Loucy (cell line): ENCODE measurements at regions not wholly inside any gene's neighbourhood (a gene's known extent, or its start where the extent isn't known, plus 50 kb on each side); places are given as distances from the start of the nearest gene placed in this dataset.
"Not testable (repeated sequence)": the region's sequence is repeated elsewhere in the genome, so short reads cannot be mapped to it uniquely, and the experiment has no call there.

Experiments used
- H2AFZ ChIP-seq: fragments of 200-600 bp; sonication (generic); 2 replicates; pipeline ENCODE4 v1.6.0; 2016; ENCODE audit warnings: antibody characterized with exemption, mild to moderate bottlenecking, low read length, moderate library complexity
- H3F3A ChIP-seq: fragments of 200-600 bp; 2 replicates; pipeline ENCODE4 v1.6.0; 2016; ENCODE audit warnings: antibody characterized with exemption, low read depth, mild to moderate bottlenecking
- H3K27me3 ChIP-seq: fragments of 200-600 bp; sonication (generic); 2 replicates; pipeline ENCODE4 v1.6.1; 2014; ENCODE audit warnings: low read length, mild to moderate bottlenecking; ENCODE audit not compliant: insufficient read depth, poor library complexity, severe bottlenecking
- H3K36me3 ChIP-seq: fragments of 200-600 bp; sonication (generic); 2 replicates; pipeline ENCODE4 v1.6.1; 2016; ENCODE audit warnings: low read length; ENCODE audit not compliant: insufficient read depth
- H3K4me1 ChIP-seq: fragments of 200-600 bp; sonication (generic); 2 replicates; pipeline ENCODE4 v1.5.1; 2014; ENCODE audit warnings: low read length, mild to moderate bottlenecking; ENCODE audit not compliant: insufficient read depth, poor library complexity, severe bottlenecking
- H3K4me2 ChIP-seq: fragments of 200-600 bp; sonication (generic); 2 replicates; pipeline ENCODE4 v1.6.0; 2014; ENCODE audit warnings: antibody characterized with exemption, low read length, low read depth, mild to moderate bottlenecking; ENCODE audit not compliant: poor library complexity, severe bottlenecking
- H3K4me3 ChIP-seq: fragments of 200-600 bp; sonication (generic); 2 replicates; pipeline ENCODE4 v1.5.1; 2014; ENCODE audit warnings: low read length, mild to moderate bottlenecking, mixed read lengths; ENCODE audit not compliant: poor library complexity, severe bottlenecking
- H3K79me2 ChIP-seq: fragments of 200-600 bp; sonication (generic); 2 replicates; pipeline ENCODE4 v1.6.1; 2014; ENCODE audit warnings: low read length; ENCODE audit not compliant: insufficient read depth
- H3K9ac ChIP-seq: fragments of 200-600 bp; sonication (generic); 2 replicates; pipeline ENCODE4 v1.6.0; 2014; ENCODE audit warnings: mild to moderate bottlenecking, low read depth, low read length, moderate library complexity; ENCODE audit not compliant: poor library complexity, severe bottlenecking
- H3K9me2 ChIP-seq: fragments of 200-600 bp; sonication (generic); replicated peaks from 2 replicates; pipeline ENCODE4 v1.6.1; 2016; ENCODE audit warnings: low read depth, low read length, mixed read lengths
- H3K9me3 ChIP-seq: fragments of 200-600 bp; sonication (generic); 2 replicates; pipeline ENCODE4 v1.6.1; 2014; ENCODE audit warnings: mild to moderate bottlenecking, antibody characterized with exemption, low read length, low read depth; ENCODE audit not compliant: insufficient read depth
- H4K20me1 ChIP-seq: fragments of 200-600 bp; sonication (generic); 2 replicates; pipeline ENCODE4 v1.6.0; 2014; ENCODE audit warnings: antibody characterized with exemption, low read length, mild to moderate bottlenecking; ENCODE audit not compliant: insufficient read depth, poor library complexity, severe bottlenecking
- EZH2phosphoT487 ChIP-seq: fragments of 200-600 bp; IDR thresholded peaks from 2 replicates; pipeline ENCODE4 v1.6.1; 2018; ENCODE audit warnings: antibody characterized with exemption, mild to moderate bottlenecking, moderate library complexity, borderline replicate concordance
- TF ChIP-seq, protein P1 (sequence below): fragments of 200-600 bp; sonication (generic); conservative IDR thresholded peaks from 2 replicates; pipeline ENCODE4 v1.5.1; 2014; ENCODE audit warnings: mild to moderate bottlenecking, antibody characterized with exemption, low read length

DNA sequence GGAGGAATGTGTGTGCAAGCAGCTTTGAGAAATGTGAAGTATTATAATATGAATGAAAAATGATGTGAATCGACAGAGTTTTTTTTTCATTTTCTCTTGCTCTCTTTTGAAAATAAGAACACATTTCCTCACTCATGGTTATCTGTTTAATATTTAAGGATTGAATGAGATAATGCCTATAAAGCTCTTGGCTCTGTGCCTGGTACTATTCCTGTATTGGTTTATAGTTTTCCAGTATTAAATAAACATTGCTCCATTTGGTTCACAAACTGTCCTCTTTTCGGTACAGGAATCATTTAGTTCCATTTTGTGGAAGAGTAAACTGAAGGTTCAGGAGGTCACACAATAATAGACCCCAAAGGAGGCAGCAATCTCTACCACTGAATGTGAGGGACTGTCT lies 1185.5 kb upstream of the WWC1 start:
- H3F3A ChIP-seq: no peaks in the 10 kb centered on the region
- no peaks in the 10 kb centered on the region for H3K9me3 ChIP-seq
- no peaks in the 10 kb centered on the region for H3K79me2 ChIP-seq
- no peak for TF ChIP-seq EZH2phosphoT487
- TF ChIP-seq, protein P1, sequence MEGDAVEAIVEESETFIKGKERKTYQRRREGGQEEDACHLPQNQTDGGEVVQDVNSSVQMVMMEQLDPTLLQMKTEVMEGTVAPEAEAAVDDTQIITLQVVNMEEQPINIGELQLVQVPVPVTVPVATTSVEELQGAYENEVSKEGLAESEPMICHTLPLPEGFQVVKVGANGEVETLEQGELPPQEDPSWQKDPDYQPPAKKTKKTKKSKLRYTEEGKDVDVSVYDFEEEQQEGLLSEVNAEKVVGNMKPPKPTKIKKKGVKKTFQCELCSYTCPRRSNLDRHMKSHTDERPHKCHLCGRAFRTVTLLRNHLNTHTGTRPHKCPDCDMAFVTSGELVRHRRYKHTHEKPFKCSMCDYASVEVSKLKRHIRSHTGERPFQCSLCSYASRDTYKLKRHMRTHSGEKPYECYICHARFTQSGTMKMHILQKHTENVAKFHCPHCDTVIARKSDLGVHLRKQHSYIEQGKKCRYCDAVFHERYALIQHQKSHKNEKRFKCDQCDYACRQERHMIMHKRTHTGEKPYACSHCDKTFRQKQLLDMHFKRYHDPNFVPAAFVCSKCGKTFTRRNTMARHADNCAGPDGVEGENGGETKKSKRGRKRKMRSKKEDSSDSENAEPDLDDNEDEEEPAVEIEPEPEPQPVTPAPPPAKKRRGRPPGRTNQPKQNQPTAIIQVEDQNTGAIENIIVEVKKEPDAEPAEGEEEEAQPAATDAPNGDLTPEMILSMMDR: no peak
- no peaks in the 10 kb centered on the region for H3K4me1 ChIP-seq
- H3K4me2 ChIP-seq: no peak overlapping the region
- no peaks in the 10 kb centered on the region for H4K20me1 ChIP-seq
- H2AFZ ChIP-seq: no peak overlapping the region
- no peaks in the 10 kb centered on the region for H3K9me2 ChIP-seq
- no peak overlapping the region for H3K9ac ChIP-seq
- H3K36me3 ChIP-seq: no peaks in the 10 kb centered on the region
- H3K4me3 ChIP-seq: no peak overlapping the region
- H3K27me3 ChIP-seq: no peaks in the 10 kb centered on the region

DNA sequence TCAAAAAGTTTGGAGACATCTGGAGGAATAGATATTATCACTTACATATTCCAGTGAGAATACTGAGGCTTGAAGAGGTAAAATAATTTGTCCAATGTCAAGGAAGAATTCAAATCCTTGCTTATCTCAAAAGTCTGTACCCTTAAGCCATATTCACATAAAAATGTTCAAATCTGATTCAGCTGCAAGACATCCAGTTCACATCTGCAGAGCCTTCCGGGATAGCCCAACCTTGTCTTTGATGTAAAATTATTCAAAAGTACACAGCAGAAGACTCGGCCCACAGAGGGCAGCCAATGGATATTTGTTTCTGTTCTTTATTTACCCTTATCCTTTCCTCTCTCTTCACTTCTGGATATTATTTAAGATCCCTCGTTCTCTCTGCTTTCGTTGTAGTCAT lies 1183.8 kb upstream of the WWC1 start:
- Histone ChIP-seq H3K9ac (no peak overlapping the region), H3K79me2 (no peaks in the 10 kb centered on the region), H4K20me1 (no peaks in the 10 kb centered on the region), H3F3A (no peaks in the 10 kb centered on the region), H3K36me3 (no peaks in the 10 kb centered on the region), H3K9me3 (no peaks in the 10 kb centered on the region), H3K9me2 (no peaks in the 10 kb centered on the region), H3K4me1 (no peaks in the 10 kb centered on the region), H3K27me3 (no peaks in the 10 kb centered on the region), H3K4me2 (no peak overlapping the region), H2AFZ (no peak overlapping the region), H3K4me3 (no peak overlapping the region)
- TF ChIP-seq, protein P1: no peak
- TF ChIP-seq EZH2phosphoT487: no peak

DNA sequence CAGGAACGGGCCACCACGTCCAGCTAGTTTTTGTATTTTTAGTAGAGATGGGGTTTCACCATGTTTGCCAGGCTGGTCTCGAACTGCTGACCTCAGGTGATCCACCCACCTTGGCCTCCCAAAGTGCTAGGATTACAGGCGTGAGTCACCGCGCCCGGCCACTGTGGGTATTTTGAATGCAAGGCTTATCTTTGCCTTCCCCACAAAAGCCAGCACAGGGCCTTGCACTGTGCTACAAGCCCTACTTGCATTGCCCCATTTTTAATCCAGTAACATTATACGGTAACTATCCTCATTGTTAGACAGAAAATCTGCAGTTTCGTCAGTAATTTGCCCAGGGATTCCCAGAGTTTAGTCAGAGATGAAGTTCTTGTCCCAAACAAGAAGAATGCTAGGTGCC lies 1183.2 kb upstream of the WWC1 start:
- H3K4me3 ChIP-seq, H4K20me1 ChIP-seq, H3K4me1 ChIP-seq, H3K36me3 ChIP-seq, H3K4me2 ChIP-seq, H3F3A ChIP-seq, H3K27me3 ChIP-seq, H3K9me2 ChIP-seq, H3K9me3 ChIP-seq, H3K79me2 ChIP-seq, H3K9ac ChIP-seq, H2AFZ ChIP-seq: not testable (repeated sequence)

DNA sequence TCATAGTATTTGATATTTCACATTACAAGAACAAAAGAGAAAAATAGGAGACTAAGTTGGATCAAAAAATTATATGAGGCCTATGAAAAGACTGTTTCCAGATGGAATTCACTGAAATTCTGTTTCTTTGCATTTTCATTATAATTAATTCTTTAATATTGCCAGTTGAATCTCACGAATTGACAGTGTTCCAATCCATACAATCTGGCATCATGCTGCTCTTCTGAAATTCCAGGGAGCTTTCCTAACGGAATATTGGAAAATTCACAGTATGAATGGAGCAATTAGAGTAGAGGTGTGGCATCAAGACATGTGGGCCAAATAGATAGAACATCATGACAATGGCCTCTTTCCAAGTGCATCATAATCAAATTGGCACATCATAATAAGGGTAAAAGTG lies 1178.9 kb upstream of the WWC1 start:
- TF ChIP-seq, protein P1: no peak
- no peak for TF ChIP-seq EZH2phosphoT487
- Histone ChIP-seq H3K4me2 (no peak overlapping the region), H3K79me2 (no peaks in the 10 kb centered on the region), H3K9me2 (no peaks in the 10 kb centered on the region), H3K4me3 (no peak overlapping the region), H2AFZ (no peak overlapping the region), H3F3A (no peaks in the 10 kb centered on the region), H3K4me1 (no peaks in the 10 kb centered on the region), H3K27me3 (no peaks in the 10 kb centered on the region), H3K36me3 (no peaks in the 10 kb centered on the region), H3K9ac (no peak overlapping the region), H3K9me3 (no peaks in the 10 kb centered on the region), H4K20me1 (no peaks in the 10 kb centered on the region)
